Smooth muscle cell (in vitro differentiated cells): ENCODE measurements at regions not wholly inside any gene's neighbourhood (a gene's known extent, or its start where the extent isn't known, plus 50 kb on each side); places are given as distances from the start of the nearest gene placed in this dataset.

Experiments
- DNase-seq: peaks from one replicate; lab custom pipeline; 2025; ENCODE audit not compliant: unreplicated experiment; lab: John Stamatoyannopoulos, UW
- H2AFZ ChIP-seq: fragments of 200-600 bp; sonication (generic); 2 replicates; pipeline ENCODE4 v1.6.0; 2016; ENCODE audit warnings: antibody characterized with exemption, low read depth, mild to moderate bottlenecking
- H3F3A ChIP-seq: fragments of 200-600 bp; sonication (generic); 2 replicates; pipeline ENCODE4 v1.6.0; 2017; ENCODE audit warnings: antibody characterized with exemption, low read depth
- H3K27ac ChIP-seq: fragments of 200-600 bp; sonication (generic); 2 replicates; pipeline ENCODE4 v1.5.1; 2016; ENCODE audit warnings: low read depth, mild to moderate bottlenecking
- H3K27me3 ChIP-seq: fragments of 200-600 bp; sonication (generic); 2 replicates; pipeline ENCODE4 v1.6.1; 2016; ENCODE audit warnings: low read depth, mild to moderate bottlenecking
- H3K36me3 ChIP-seq: fragments of 200-600 bp; sonication (generic); 2 replicates; pipeline ENCODE4 v1.5.1; 2016; ENCODE audit warnings: low read depth
- H3K4me1 ChIP-seq: fragments of 200-600 bp; sonication (generic); 2 replicates; pipeline ENCODE4 v1.5.1; 2016; ENCODE audit warnings: low read depth
- H3K4me2 ChIP-seq: fragments of 200-600 bp; sonication (generic); 2 replicates; pipeline ENCODE4 v1.6.0; 2016; ENCODE audit warnings: mild to moderate bottlenecking
- H3K4me3 ChIP-seq: fragments of 200-600 bp; sonication (generic); 2 replicates; pipeline ENCODE4 v1.5.1; 2016; ENCODE audit warnings: mild to moderate bottlenecking
- H3K79me2 ChIP-seq: fragments of 200-600 bp; sonication (generic); 2 replicates; pipeline ENCODE4 v1.6.0; 2016; ENCODE audit warnings: low read depth, mild to moderate bottlenecking
- H3K9ac ChIP-seq: fragments of 200-600 bp; sonication (generic); 2 replicates; pipeline ENCODE4 v1.6.0; 2016; ENCODE audit warnings: low read depth
- H3K9me3 ChIP-seq: fragments of 200-600 bp; sonication (generic); replicated peaks from 2 replicates; pipeline ENCODE4 v1.5.1; 2016; ENCODE audit warnings: low read depth
- H4K20me1 ChIP-seq: fragments of 200-600 bp; sonication (generic); 2 replicates; pipeline ENCODE4 v1.6.0; 2016; ENCODE audit warnings: low read depth
- WGBS: methylation state at CpG from one replicate; pipeline ENCODE4 v1.1.7; 2016; ENCODE audit warnings: low lambda C conversion rate; 5-methylcytosine and 5-hydroxymethylcytosine counted together
- TF ChIP-seq, protein P1 (sequence below): fragments of 200-600 bp; sonication (generic); IDR thresholded peaks from 2 replicates; pipeline ENCODE4 v1.5.1; 2017; ENCODE audit warnings: borderline replicate concordance, mild to moderate bottlenecking, antibody characterized with exemption; ENCODE audit not compliant: insufficient read depth, poor library complexity, severe bottlenecking

GRCh38 chr3:132927896-132928295 lies 110.3 kb upstream of the TMEM108 start:
- H3F3A ChIP-seq, result no peaks in the 10 kb centered on the region
- no peak overlapping the region for H3K4me2 ChIP-seq
- TF ChIP-seq, protein P1, sequence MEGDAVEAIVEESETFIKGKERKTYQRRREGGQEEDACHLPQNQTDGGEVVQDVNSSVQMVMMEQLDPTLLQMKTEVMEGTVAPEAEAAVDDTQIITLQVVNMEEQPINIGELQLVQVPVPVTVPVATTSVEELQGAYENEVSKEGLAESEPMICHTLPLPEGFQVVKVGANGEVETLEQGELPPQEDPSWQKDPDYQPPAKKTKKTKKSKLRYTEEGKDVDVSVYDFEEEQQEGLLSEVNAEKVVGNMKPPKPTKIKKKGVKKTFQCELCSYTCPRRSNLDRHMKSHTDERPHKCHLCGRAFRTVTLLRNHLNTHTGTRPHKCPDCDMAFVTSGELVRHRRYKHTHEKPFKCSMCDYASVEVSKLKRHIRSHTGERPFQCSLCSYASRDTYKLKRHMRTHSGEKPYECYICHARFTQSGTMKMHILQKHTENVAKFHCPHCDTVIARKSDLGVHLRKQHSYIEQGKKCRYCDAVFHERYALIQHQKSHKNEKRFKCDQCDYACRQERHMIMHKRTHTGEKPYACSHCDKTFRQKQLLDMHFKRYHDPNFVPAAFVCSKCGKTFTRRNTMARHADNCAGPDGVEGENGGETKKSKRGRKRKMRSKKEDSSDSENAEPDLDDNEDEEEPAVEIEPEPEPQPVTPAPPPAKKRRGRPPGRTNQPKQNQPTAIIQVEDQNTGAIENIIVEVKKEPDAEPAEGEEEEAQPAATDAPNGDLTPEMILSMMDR, result no peak
- no peaks in the 10 kb centered on the region for H4K20me1 ChIP-seq
- H3K27me3 ChIP-seq, result peaks cover 4% of the 10 kb centered on the region
- H3K27ac ChIP-seq, result no peak overlapping the region
- H3K79me2 ChIP-seq, result no peaks in the 10 kb centered on the region
- H3K9ac ChIP-seq, result no peak overlapping the region
- H3K4me3 ChIP-seq, result no peak overlapping the region
- DNase-seq, result no peak
- no peaks in the 10 kb centered on the region for H3K4me1 ChIP-seq
- no peak overlapping the region for H2AFZ ChIP-seq
- no peaks in the 10 kb centered on the region for H3K9me3 ChIP-seq
- WGBS, result 93% methylated on average over 1 of the region's 1 CpG
- no peaks in the 10 kb centered on the region for H3K36me3 ChIP-seq

DNA sequence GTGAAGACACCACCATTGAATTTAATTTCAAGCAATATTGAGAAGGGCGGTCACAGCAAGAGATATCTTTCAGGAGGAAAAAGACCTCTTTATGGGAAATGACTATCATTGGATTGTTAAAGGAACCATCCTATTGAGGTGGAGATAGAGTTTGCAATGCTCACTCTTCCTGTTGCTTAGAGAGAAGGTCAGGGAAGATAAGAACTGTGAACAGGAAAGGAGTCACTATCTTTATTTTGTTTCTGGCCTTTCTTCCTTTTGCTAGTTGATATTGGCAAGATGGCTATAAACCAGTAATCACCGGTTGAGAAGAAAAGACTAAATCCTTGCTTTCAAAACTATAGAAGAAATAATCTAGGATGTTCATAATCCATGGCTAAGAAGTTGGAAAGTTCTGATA lies 112.1 kb upstream of the TMEM108 start:
- no peak overlapping the region for H3K4me2 ChIP-seq
- no peaks in the 10 kb centered on the region for H3K9me3 ChIP-seq
- TF ChIP-seq, protein P1, result no peak
- no peak overlapping the region for H3K4me3 ChIP-seq
- no peaks in the 10 kb centered on the region for H3K79me2 ChIP-seq
- no peaks in the 10 kb centered on the region for H4K20me1 ChIP-seq
- no peaks in the 10 kb centered on the region for H3K27me3 ChIP-seq
- H3K27ac ChIP-seq, result no peak overlapping the region
- no peaks in the 10 kb centered on the region for H3K36me3 ChIP-seq
- H3F3A ChIP-seq, result no peaks in the 10 kb centered on the region
- DNase-seq, result no peak
- no peak overlapping the region for H2AFZ ChIP-seq
- WGBS, result 59% methylated on average over 2 of the region's 2 CpGs
- H3K9ac ChIP-seq, result no peak overlapping the region
- no peaks in the 10 kb centered on the region for H3K4me1 ChIP-seq

DNA sequence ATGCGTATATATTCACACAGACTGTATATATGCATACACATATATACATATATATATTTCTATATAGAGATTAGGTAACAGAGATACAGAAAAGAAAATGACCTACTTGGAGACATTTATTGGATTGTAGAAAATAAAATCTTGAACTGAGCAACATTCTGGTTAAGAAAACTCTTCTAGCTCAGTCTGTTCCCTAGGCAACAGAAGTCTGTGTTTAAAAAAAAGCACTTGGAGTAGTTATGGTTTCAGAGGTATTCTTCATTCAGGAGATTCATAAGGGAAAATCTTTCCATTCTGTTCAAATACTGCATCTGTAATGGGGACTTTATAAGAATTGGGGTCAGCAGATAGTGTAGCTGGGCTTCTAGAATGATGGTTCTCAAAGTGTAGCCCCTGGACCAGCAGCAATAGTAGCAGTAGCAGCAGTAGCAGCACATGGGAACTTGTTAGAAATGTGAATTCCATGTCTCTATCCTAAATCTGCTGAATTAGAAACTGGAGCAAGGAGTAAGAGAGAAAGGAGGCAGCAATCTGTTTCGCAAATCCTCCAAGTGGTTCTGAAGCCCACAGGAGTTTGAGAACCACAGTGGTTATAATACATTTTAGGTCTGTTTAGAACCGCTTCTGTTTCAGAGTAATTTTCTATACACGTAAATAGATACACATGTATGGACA lies 112.8 kb upstream of the TMEM108 start:
- Histone ChIP-seq H4K20me1 (no peaks in the 10 kb centered on the region), H2AFZ (no peak overlapping the region), H3K4me1 (no peaks in the 10 kb centered on the region), H3K9ac (no peak overlapping the region), H3K27ac (no peak overlapping the region), H3K79me2 (no peaks in the 10 kb centered on the region), H3K36me3 (no peaks in the 10 kb centered on the region), H3K4me2 (no peak overlapping the region), H3F3A (no peaks in the 10 kb centered on the region), H3K4me3 (no peak overlapping the region), H3K27me3 (no peaks in the 10 kb centered on the region), H3K9me3 (no peaks in the 10 kb centered on the region)
- TF ChIP-seq, protein P1, result no peak
- no peak for DNase-seq
- 90% methylated on average over 4 of the region's 4 CpGs for WGBS

GRCh38 chr3:132916096-132916495 lies 122.1 kb upstream of the TMEM108 start:
- Histone ChIP-seq H2AFZ (no peak overlapping the region), H3K36me3 (no peaks in the 10 kb centered on the region), H3K27me3 (no peaks in the 10 kb centered on the region), H3K4me3 (no peak overlapping the region), H3F3A (no peaks in the 10 kb centered on the region), H3K9ac (no peak overlapping the region), H3K4me1 (no peaks in the 10 kb centered on the region), H3K27ac (no peak overlapping the region), H3K4me2 (no peak overlapping the region), H4K20me1 (no peaks in the 10 kb centered on the region), H3K9me3 (no peaks in the 10 kb centered on the region), H3K79me2 (no peaks in the 10 kb centered on the region)
- TF ChIP-seq, protein P1, result no peak
- no peak for DNase-seq
- WGBS, result 90% methylated on average over 1 of the region's 1 CpG
